HEK293 (cell line): ENCODE measurements at regions not wholly inside any gene's neighbourhood (a gene's known extent, or its start where the extent isn't known, plus 50 kb on each side); places are given as distances from the start of the nearest gene placed in this dataset.

Source experiments
- CTCF ChIP-seq: fragments of 450-650 bp; formaldehyde crosslinking; IDR thresholded peaks from 2 replicates; pipeline ENCODE4 v1.5.1; 2016; ENCODE audit warnings: missing biosample characterization, missing genetic modification characterization
- HOXC10 ChIP-seq: sonication (generic); formaldehyde crosslinking; IDR thresholded peaks from 2 replicates; pipeline ENCODE4 v1.8.1; 2023; ENCODE audit warnings: mild to moderate bottlenecking, missing genetic modification reagents
- REST ChIP-seq: fragments of 450-650 bp; formaldehyde crosslinking; IDR thresholded peaks from 2 replicates; pipeline ENCODE4 v1.5.1; 2016; ENCODE audit warnings: missing biosample characterization, missing genetic modification characterization
- ZBTB8A ChIP-seq: fragments of 450-650 bp; formaldehyde crosslinking; IDR thresholded peaks from 2 replicates; pipeline ENCODE4 v1.5.1; 2016; ENCODE audit warnings: missing biosample characterization, missing genetic modification characterization
- ZFP41 ChIP-seq: fragments of 450-650 bp; formaldehyde crosslinking; IDR thresholded peaks from 2 replicates; pipeline ENCODE4 v1.5.1; 2016; ENCODE audit warnings: missing biosample characterization, missing genetic modification characterization, borderline replicate concordance
- ZNF148 ChIP-seq: fragments of 450-650 bp; formaldehyde crosslinking; IDR thresholded peaks from 2 replicates; pipeline ENCODE4 v1.5.0; 2017; ENCODE audit warnings: missing biosample characterization, missing genetic modification characterization, borderline replicate concordance
- ZNF174 ChIP-seq: fragments of 450-650 bp; formaldehyde crosslinking; IDR thresholded peaks from 2 replicates; pipeline ENCODE4 v1.5.0; 2017; ENCODE audit warnings: missing biosample characterization, mild to moderate bottlenecking, missing genetic modification characterization
- ZNF175 ChIP-seq: fragments of 450-650 bp; formaldehyde crosslinking; IDR thresholded peaks from 2 replicates; pipeline ENCODE4 v1.5.1; 2016; ENCODE audit warnings: missing biosample characterization, missing genetic modification characterization
- ZNF239 ChIP-seq: fragments of 450-650 bp; formaldehyde crosslinking; IDR thresholded peaks from 2 replicates; pipeline ENCODE4 v1.5.1; 2016; ENCODE audit warnings: missing biosample characterization, missing genetic modification characterization
- ZNF324 ChIP-seq: fragments of 450-650 bp; formaldehyde crosslinking; IDR thresholded peaks from 2 replicates; pipeline ENCODE4 v1.5.1; 2016; ENCODE audit warnings: missing biosample characterization, missing genetic modification characterization
- ZNF501 ChIP-seq: fragments of 450-650 bp; formaldehyde crosslinking; IDR thresholded peaks from 2 replicates; pipeline ENCODE4 v1.5.1; 2016; ENCODE audit warnings: missing biosample characterization, missing genetic modification characterization
- ZNF596 ChIP-seq: fragments of 450-650 bp; IDR thresholded peaks from 2 replicates; pipeline ENCODE4 v1.5.0; 2018; ENCODE audit warnings: missing biosample characterization, mild to moderate bottlenecking, missing genetic modification characterization, moderate library complexity
- ZSCAN23 ChIP-seq: fragments of 450-650 bp; formaldehyde crosslinking; IDR thresholded peaks from 2 replicates; pipeline ENCODE4 v1.5.1; 2016; ENCODE audit warnings: missing biosample characterization, missing genetic modification characterization
- ZSCAN30 ChIP-seq: fragments of 450-650 bp; IDR thresholded peaks from 2 replicates; pipeline ENCODE4 v1.5.1; 2018; ENCODE audit warnings: missing biosample characterization, mild to moderate bottlenecking, missing genetic modification characterization, moderate library complexity

- TF ChIP-seq ZNF175 (tag by site-specific recombination) (no peak), CTCF (no peak), ZNF596 (tag by site-specific recombination) (no peak), ZFP41 (tag by site-specific recombination) (no peak), ZNF501 (tag by site-specific recombination) (no peak), HOXC10 (no peak), ZNF324 (tag by site-specific recombination) (no peak), ZBTB8A (tag by site-specific recombination) (no peak), ZNF174 (tag by site-specific recombination) (no peak), ZSCAN23 (tag by site-specific recombination) (no peak), ZNF239 (tag by site-specific recombination) (no peak), ZSCAN30 (no peak), ZNF148 (tag by site-specific recombination) (no peak), REST (tag by site-specific recombination) (no peak)
These were observed 138.1 kb upstream of the MAGI3 start for GRCh38 chr1:113252166-113252565.
